ENCODE measurements at regions not wholly inside any gene's neighbourhood (a gene's known extent, or its start where the extent isn't known, plus 50 kb on each side); places are given as distances from the start of the nearest gene placed in this dataset.

- TF ChIP-seq POLR2A (IDR thresholded peaks at IDR 0.05; ENCODE audit: low read length) (no peak), GATA1 (IDR thresholded peaks at IDR 0.05; ENCODE audit: low read depth, low read length) (no peak)
Observed at GRCh38 chr4:157942017-157942416, 230.8 kb downstream of the GASK1B start.

Data from erythroblast (primary cell).